LNCaP clone FGC (cell line): ENCODE measurements at regions not wholly inside any gene's neighbourhood (a gene's known extent, or its start where the extent isn't known, plus 50 kb on each side); places are given as distances from the start of the nearest gene placed in this dataset.

Source experiments
- DNase-seq: peaks from one replicate; pipeline ENCODE4 v3.0.0-alpha.2; 2011; ENCODE audit warnings: low read depth
- H3K4me3 ChIP-seq: 2 replicates; pipeline ENCODE4 v1.5.1; 2011; ENCODE audit warnings: mild to moderate bottlenecking, low read depth, low read length, control low read depth
- CTCF ChIP-seq: IDR thresholded peaks from 2 replicates; pipeline ENCODE4 v1.5.1; 2012; ENCODE audit warnings: mild to moderate bottlenecking; ENCODE audit not compliant: control insufficient read depth, insufficient read depth; ENCODE audit errors: extremely low read depth

DNA sequence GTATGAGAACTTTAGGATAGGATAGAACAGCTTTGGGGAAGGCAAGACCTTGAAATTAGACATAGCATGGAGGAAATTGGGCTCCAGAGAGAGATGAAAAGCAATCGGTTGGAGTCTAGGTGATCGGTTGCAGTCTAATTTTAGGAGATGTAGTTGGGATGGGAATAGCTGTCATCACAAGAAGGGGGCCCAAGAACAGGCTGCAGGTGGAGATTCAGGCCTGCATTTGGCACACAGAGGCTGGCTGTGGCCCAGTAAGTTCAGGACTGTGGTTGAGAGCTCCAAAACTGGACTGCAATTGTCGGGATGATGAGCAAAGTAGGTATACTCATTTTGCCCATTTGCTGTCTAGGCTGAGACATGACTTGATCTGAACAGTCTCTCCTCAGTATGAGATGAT lies 301.3 kb upstream of the B3GALT2 start:
- no peak for DNase-seq
- H3K4me3 ChIP-seq: no peak overlapping the region
- TF ChIP-seq CTCF: no peak

DNA sequence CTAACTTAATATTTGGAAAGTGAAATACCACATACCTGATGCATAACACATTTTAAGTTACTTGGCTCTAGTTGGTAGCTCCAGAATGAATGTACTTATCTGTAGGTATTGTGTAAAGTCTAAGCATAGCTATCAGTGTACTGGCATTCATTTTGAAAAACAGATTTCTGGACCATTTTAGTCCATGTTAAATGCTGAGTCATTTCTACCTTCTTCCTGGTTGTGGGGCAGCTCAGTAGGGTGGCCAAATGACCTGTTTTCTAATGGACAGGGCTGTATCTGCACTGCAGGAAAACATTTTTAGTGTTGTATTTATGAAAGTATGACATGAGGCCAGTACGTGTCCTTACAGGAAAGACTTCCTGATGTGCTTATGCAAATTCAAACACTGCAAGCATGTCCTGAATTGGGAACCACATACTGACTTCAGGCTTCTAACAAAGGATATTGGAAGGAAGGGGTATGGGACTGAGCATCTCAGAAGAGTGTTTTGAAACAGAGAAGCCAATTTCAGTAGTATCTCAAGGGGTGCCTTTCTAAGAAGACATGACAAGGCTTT lies 300.3 kb upstream of the B3GALT2 start:
- DNase-seq: no peak
- TF ChIP-seq CTCF: no peak
- H3K4me3 ChIP-seq: no peak overlapping the region

DNA sequence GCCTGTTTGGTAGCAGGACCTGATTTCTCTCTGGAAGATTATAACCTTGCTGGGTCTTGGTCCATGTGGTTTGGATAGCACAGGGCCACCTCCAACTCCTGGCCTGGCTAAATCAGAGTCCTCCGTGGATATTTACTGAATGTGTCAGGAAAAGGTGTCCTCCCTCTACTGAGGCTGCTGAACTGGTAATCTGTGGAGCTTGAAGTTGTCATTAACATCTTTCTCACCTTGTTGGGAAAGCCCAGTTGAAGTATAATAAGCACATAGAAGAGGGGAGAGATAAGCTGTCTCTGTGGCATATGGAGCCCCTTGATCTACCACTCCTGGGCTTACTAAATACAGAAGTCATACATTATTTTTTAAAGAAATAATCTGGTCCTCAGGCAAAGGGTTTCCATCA lies 294.3 kb upstream of the B3GALT2 start:
- DNase-seq: no peak
- TF ChIP-seq CTCF: no peak
- no peak overlapping the region for H3K4me3 ChIP-seq

DNA sequence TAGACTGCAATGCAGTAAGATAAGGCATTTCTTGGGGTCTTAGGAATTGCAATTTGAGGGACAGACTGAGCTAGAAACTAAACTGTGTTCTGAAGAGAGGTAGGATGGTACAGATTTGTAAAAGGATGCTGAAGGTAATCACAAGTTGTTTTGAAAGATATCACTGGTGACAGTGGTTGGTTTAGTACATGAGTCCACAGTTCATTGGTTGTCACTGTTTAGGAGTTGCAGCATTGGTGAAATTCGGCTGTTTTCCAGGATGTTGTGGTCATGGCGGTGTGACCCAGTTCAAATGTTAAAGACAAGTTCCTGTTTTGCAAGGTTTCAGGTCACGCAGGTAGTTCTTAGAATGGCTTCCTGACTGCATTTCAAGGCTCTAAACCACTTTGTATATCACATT lies 292.8 kb upstream of the B3GALT2 start:
- H3K4me3 ChIP-seq: no peak overlapping the region
- no peak for TF ChIP-seq CTCF
- DNase-seq: no peak

- no peak for DNase-seq
- TF ChIP-seq CTCF: no peak
- no peak overlapping the region for H3K4me3 ChIP-seq
These were observed 290.3 kb upstream of the B3GALT2 start for GRCh38 chr1:193476748-193477147.

- no peak for TF ChIP-seq CTCF
- DNase-seq: no peak
- no peak overlapping the region for H3K4me3 ChIP-seq
These were observed 287.5 kb upstream of the B3GALT2 start for GRCh38 chr1:193473932-193474331.

- H3K4me3 ChIP-seq: no peak overlapping the region
- DNase-seq: no peak
- TF ChIP-seq CTCF: no peak
These were observed 286.5 kb upstream of the B3GALT2 start for GRCh38 chr1:193472838-193473398.
